Aorta (tissue), 5 donors: ENCODE measurements at regions not wholly inside any gene's neighbourhood (a gene's known extent, or its start where the extent isn't known, plus 50 kb on each side); places are given as distances from the start of the nearest gene placed in this dataset.
"Not testable (repeated sequence)": the region's sequence is repeated elsewhere in the genome, so short reads cannot be mapped to it uniquely, and the experiment has no call there.

Experiments
- ATAC-seq: fragments of 200-7000 bp; cut with Tn5 transposase; one replicate; pipeline ENCODE4 v1.9.1; 2022; ENCODE audit warnings: moderate library complexity; ENCODE audit not compliant: low FRiP score
- DNase-seq, 2 donors: peaks; one replicate each; pipeline ENCODE4 v3.0.0-alpha.2; 2020
- H3K27ac ChIP-seq, 2 donors: one replicate each; pipeline ENCODE4 v1.5.1; 2013; ENCODE audit warnings: low read length in 2 of 2, mild to moderate bottlenecking in 2 of 2, moderate library complexity in 2 of 2, control low read depth in 1 of 2, inconsistent platforms in 1 of 2, low read depth in 1 of 2
- H3K27me3 ChIP-seq, 2 donors: one replicate each; pipeline ENCODE4 v1.6.1; 2013; ENCODE audit warnings: control low read depth in 1 of 2, low read length in 1 of 2, mild to moderate bottlenecking in 1 of 2, moderate library complexity in 1 of 2; ENCODE audit not compliant: insufficient read depth in 2 of 2, control insufficient read depth in 1 of 2
- H3K36me3 ChIP-seq, 2 donors: one replicate each; pipeline ENCODE4 v1.6.1; 2013; ENCODE audit warnings: control low read depth in 1 of 2, low read length in 1 of 2, mild to moderate bottlenecking in 1 of 2; ENCODE audit not compliant: insufficient read depth in 2 of 2, control insufficient read depth in 1 of 2
- H3K4me1 ChIP-seq, 2 donors: one replicate each; pipeline ENCODE4 v1.6.1; 2013; ENCODE audit warnings: low read length in 2 of 2, control low read depth in 1 of 2, mild to moderate bottlenecking in 1 of 2, moderate library complexity in 1 of 2; ENCODE audit not compliant: insufficient read depth in 2 of 2, control insufficient read depth in 1 of 2
- H3K4me3 ChIP-seq, 2 donors: one replicate each; pipeline ENCODE4 v1.5.1; 2013; ENCODE audit warnings: low read length in 2 of 2, control low read depth in 1 of 2, mild to moderate bottlenecking in 1 of 2
- H3K9me3 ChIP-seq: one replicate; pipeline ENCODE4 v1.6.1; 2013; ENCODE audit warnings: mild to moderate bottlenecking, low read length; ENCODE audit not compliant: control insufficient read depth
- WGBS, 2 donors: extraction: QIAGEN DNeasy Blood & Tissue Kit; methylation state at CpG; one replicate each; pipeline ENCODE4 v1.1.7; 2013; 5-methylcytosine and 5-hydroxymethylcytosine counted together
- intact Hi-C, 2 donors: fragments of 100-400 bp; cut with DNase I; formaldehyde crosslinking; loops; one replicate each; pipeline versions ENCODE4 v1.14.2 to v1.15.0; 2022
- donor health status: healthy with polysubstance abuse.
- donor health status: Bipolar disorder and iron deficiency.
- donor health status: DM: no; HTN: no; CAD: no.
- donor health status: DM: no; HTN: no; CAD: no.
- donor health status: DM: yes; HTN: yes; CAD: no.

DNA sequence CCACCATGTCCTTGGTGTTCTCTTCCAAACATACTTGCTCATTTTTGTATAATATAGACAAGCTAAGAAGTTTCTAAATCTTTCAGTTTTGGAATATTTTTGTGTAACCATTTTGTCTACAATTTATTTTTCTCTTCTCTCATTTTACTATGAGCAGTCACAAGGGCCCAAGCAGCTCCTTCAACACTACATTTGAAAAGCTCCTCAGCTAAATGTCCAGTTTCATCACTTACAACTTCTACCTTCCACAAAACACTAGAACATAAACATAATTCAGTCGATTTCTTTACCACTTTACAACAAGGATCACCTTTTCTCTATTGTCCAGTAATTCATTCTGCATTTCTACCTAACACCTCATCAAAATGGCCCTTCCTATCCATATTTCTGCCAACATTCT, 554.4 kb downstream of the RAB28 start:
- no peaks in the 10 kb centered on the region for H3K36me3 ChIP-seq

GRCh38 chr4:12928751-12929150, 555.4 kb downstream of the RAB28 start:
- Histone ChIP-seq H3K9me3 (no peaks in the 10 kb centered on the region), H3K4me1 (no peaks in the 10 kb centered on the region), H3K36me3 (no peaks in the 10 kb centered on the region), H3K27ac (no peak overlapping the region), H3K4me3 (no peak overlapping the region), H3K27me3 (no peaks in the 10 kb centered on the region)
- ATAC-seq (no peak), DNase-seq (no peak)
- intact Hi-C loops, result no loop called here

More for the DNA sequence above, 554.4 kb downstream of the RAB28 start:
- Histone ChIP-seq H3K4me3 (no peak overlapping the region), H3K4me1 (no peaks in the 10 kb centered on the region), H3K27ac (no peak overlapping the region), H3K9me3 (no peaks in the 10 kb centered on the region), H3K27me3 (no peaks in the 10 kb centered on the region)
- intact Hi-C loops, result no loop called here
- WGBS, 2 donors, result 87 to 97% methylated on average over 1 of the region's 1 CpG
- ATAC-seq (no peak), DNase-seq (no peak)

- Histone ChIP-seq H3K9me3 (no peaks in the 10 kb centered on the region), H3K27me3 (no peaks in the 10 kb centered on the region), H3K27ac (no peak overlapping the region), H3K4me3 (no peak overlapping the region), H3K4me1 (no peaks in the 10 kb centered on the region), H3K36me3 (no peaks in the 10 kb centered on the region)
- DNase-seq, result no peak
- no peak for ATAC-seq
- intact Hi-C loops, result no loop called here
- WGBS, 2 donors, result 32 to 33% methylated on average over 5 of the region's 5 CpGs
Observed at GRCh38 chr4:12926189-12927066, 557.7 kb downstream of the RAB28 start.

DNA sequence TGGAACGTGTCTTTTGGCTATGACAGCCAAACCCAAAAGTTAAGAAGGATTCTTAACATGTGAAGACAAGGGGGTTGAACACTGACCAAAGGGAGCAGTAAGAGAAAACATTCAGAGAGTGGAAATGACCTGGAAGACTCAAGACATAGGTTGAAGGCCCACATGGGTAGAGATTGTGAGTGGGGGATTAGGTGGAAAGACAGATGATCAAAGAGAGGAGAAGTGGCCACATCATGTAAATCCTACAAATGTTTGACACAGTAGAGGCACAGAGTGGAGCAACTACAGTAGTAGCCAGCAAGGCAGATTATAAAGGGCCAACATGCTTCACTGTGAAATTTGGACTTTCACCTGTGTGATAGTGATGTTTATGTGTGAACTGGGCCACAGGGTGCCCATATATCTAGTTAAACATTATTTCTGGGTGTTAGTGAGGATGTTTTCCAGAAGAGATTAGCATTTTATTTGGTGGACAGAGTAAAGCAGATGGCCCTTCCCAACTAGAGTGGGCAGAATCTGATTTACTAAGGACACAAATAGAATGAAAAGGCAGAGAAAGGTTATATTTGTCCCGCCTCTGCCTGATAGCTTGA, 559.3 kb downstream of the RAB28 start:
- Histone ChIP-seq H3K4me1 (no peaks in the 10 kb centered on the region), H3K9me3 (no peaks in the 10 kb centered on the region), H3K27me3 (no peaks in the 10 kb centered on the region), H3K36me3 (no peaks in the 10 kb centered on the region), H3K27ac (no peak overlapping the region), H3K4me3 (no peak overlapping the region)
- WGBS, 2 donors, result 85 to 93% methylated on average over 2 of the region's 2 CpGs
- ATAC-seq, result no peak
- DNase-seq, result no peak
- intact Hi-C loops, result no loop called here

- no peaks in the 10 kb centered on the region for H3K4me1 ChIP-seq
- 89 to 92% methylated on average over 4 of the region's 4 CpGs for WGBS, 2 donors
- H3K9me3 ChIP-seq, result no peaks in the 10 kb centered on the region
- DNase-seq (no peak), ATAC-seq (no peak)
- H3K27me3 ChIP-seq, result no peaks in the 10 kb centered on the region
- no peaks in the 10 kb centered on the region for H3K36me3 ChIP-seq
- H3K4me3 ChIP-seq, result no peak overlapping the region
- no peak overlapping the region for H3K27ac ChIP-seq
- intact Hi-C loops, result no loop called here
Observed at GRCh38 chr4:12924253-12924652, 559.9 kb downstream of the RAB28 start.

GRCh38 chr4:12912896-12913418, 571.2 kb downstream of the RAB28 start:
- Histone ChIP-seq H3K27me3 (no peaks in the 10 kb centered on the region), H3K4me1 (no peaks in the 10 kb centered on the region), H3K27ac (no peak overlapping the region), H3K9me3 (peaks cover 6% of the 10 kb centered on the region), H3K4me3 (no peak overlapping the region), H3K36me3 (no peaks in the 10 kb centered on the region)
- no peak for DNase-seq
- ATAC-seq, result no peak
- WGBS, 2 donors, result 80 to 91% methylated on average over 2 of the region's 2 CpGs
- intact Hi-C loops, result no loop called here

GRCh38 chr4:12911750-12912358, 572.3 kb downstream of the RAB28 start:
- no peak for DNase-seq
- Histone ChIP-seq H3K27me3 (no peaks in the 10 kb centered on the region), H3K27ac (no peak overlapping the region), H3K36me3 (no peaks in the 10 kb centered on the region), H3K9me3 (peaks cover 6% of the 10 kb centered on the region), H3K4me3 (no peak overlapping the region), H3K4me1 (no peaks in the 10 kb centered on the region)
- ATAC-seq, result peak; percentile 11
- intact Hi-C loops, result no loop called here
- 67 to 84% methylated on average over 1 of the region's 1 CpG for WGBS, 2 donors

DNA sequence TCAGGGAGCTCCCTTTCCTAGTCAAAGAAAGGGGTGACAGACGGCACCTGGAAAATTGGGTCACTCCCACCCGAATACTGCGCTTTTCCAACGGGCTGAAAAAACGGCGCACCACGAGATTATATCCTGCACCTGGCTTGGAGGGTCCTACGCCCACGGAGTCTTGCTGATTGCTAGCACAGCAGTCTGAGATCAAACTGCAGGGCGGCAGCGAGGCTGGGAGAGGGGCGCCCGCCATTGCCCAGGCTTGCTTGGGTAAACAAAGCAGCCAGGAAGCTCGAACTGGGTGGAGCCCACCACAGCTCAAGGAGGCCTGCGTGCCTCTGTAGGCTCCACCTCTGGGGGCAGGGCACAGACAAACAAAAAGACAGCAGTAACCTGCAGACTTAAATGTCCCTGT, 580.5 kb downstream of the RAB28 start:
- intact Hi-C loops, H3K27ac ChIP-seq, ATAC-seq, H3K4me1 ChIP-seq, H3K4me3 ChIP-seq, DNase-seq, H3K9me3 ChIP-seq, H3K27me3 ChIP-seq, H3K36me3 ChIP-seq: not testable (repeated sequence)
- 83 to 87% methylated on average over 15 of the region's 15 CpGs for WGBS, 2 donors
